ENCODE measurements at regions not wholly inside any gene's neighbourhood (a gene's known extent, or its start where the extent isn't known, plus 50 kb on each side); places are given as distances from the start of the nearest gene placed in this dataset.

- Mint-ChIP-seq H3K27ac (ENCODE audit: unreplicated experiment) (peak overlapping the region; percentile 9), H3K27me3 (ENCODE audit: unreplicated experiment) (peaks cover 1% of the 10 kb centered on the region)
- no peak for TF ChIP-seq CTCF (IDR thresholded peaks at IDR 0.05; ENCODE audit: partially characterized antibody, unreplicated experiment)
Observed at GRCh38 chr2:166765141-166765540, 123.1 kb upstream of the XIRP2 start.

GRCh38 chr2:166764702-166765101, 123.6 kb upstream of the XIRP2 start:
- Mint-ChIP-seq H3K36me3 (ENCODE audit: unreplicated experiment) (peaks cover 3% of the 10 kb centered on the region), H3K27ac (ENCODE audit: unreplicated experiment) (no peak overlapping the region), H3K27me3 (ENCODE audit: unreplicated experiment) (peaks cover 1% of the 10 kb centered on the region), H3K4me3 (ENCODE audit: unreplicated experiment) (no peak overlapping the region), H3K9me3 (ENCODE audit: unreplicated experiment) (no peaks in the 10 kb centered on the region), H3K4me1 (ENCODE audit: low read depth, unreplicated experiment) (peaks cover 6% of the 10 kb centered on the region)
- DNase-seq, result no peak
- TF ChIP-seq CTCF (IDR thresholded peaks at IDR 0.05; ENCODE audit: partially characterized antibody, unreplicated experiment), result no peak

More at GRCh38 chr2:166765141-166765540, 123.1 kb upstream of the XIRP2 start:
- H3K4me3 Mint-ChIP-seq (ENCODE audit: unreplicated experiment), result no peak overlapping the region
- peaks cover 3% of the 10 kb centered on the region for H3K36me3 Mint-ChIP-seq (ENCODE audit: unreplicated experiment)
- H3K4me1 Mint-ChIP-seq (ENCODE audit: low read depth, unreplicated experiment), result peaks cover 6% of the 10 kb centered on the region
- H3K9me3 Mint-ChIP-seq (ENCODE audit: unreplicated experiment), result no peaks in the 10 kb centered on the region
- no peak for DNase-seq

- TF ChIP-seq CTCF (IDR thresholded peaks at IDR 0.05; ENCODE audit: partially characterized antibody, unreplicated experiment), result no peak
- no peak for DNase-seq
- peaks cover 6% of the 10 kb centered on the region for H3K4me1 Mint-ChIP-seq (ENCODE audit: low read depth, unreplicated experiment)
- no peaks in the 10 kb centered on the region for H3K27me3 Mint-ChIP-seq (ENCODE audit: unreplicated experiment)
- no peaks in the 10 kb centered on the region for H3K9me3 Mint-ChIP-seq (ENCODE audit: unreplicated experiment)
- no peak overlapping the region for H3K4me3 Mint-ChIP-seq (ENCODE audit: unreplicated experiment)
- no peak overlapping the region for H3K27ac Mint-ChIP-seq (ENCODE audit: unreplicated experiment)
- H3K36me3 Mint-ChIP-seq (ENCODE audit: unreplicated experiment), result no peaks in the 10 kb centered on the region
Observed at GRCh38 chr2:166764216-166764615, 124.1 kb upstream of the XIRP2 start.

GRCh38 chr2:166762746-166763145, 125.5 kb upstream of the XIRP2 start:
- H3K4me1 Mint-ChIP-seq (ENCODE audit: low read depth, unreplicated experiment), result peaks cover 6% of the 10 kb centered on the region

GRCh38 chr2:166758956-166759355, 129.3 kb upstream of the XIRP2 start:
- Mint-ChIP-seq H3K9me3 (ENCODE audit: unreplicated experiment) (peaks cover 2% of the 10 kb centered on the region), H3K27ac (ENCODE audit: unreplicated experiment) (no peak overlapping the region), H3K4me3 (ENCODE audit: unreplicated experiment) (no peak overlapping the region), H3K36me3 (ENCODE audit: unreplicated experiment) (no peaks in the 10 kb centered on the region), H3K4me1 (ENCODE audit: low read depth, unreplicated experiment) (peaks cover 13% of the 10 kb centered on the region), H3K27me3 (ENCODE audit: unreplicated experiment) (no peaks in the 10 kb centered on the region)
- no peak for TF ChIP-seq CTCF (IDR thresholded peaks at IDR 0.05; ENCODE audit: partially characterized antibody, unreplicated experiment)
- DNase-seq, result no peak

More at GRCh38 chr2:166762746-166763145, 125.5 kb upstream of the XIRP2 start:
- Mint-ChIP-seq H3K36me3 (ENCODE audit: unreplicated experiment) (no peaks in the 10 kb centered on the region), H3K27me3 (ENCODE audit: unreplicated experiment) (no peaks in the 10 kb centered on the region), H3K27ac (ENCODE audit: unreplicated experiment) (no peak overlapping the region), H3K4me3 (ENCODE audit: unreplicated experiment) (no peak overlapping the region), H3K9me3 (ENCODE audit: unreplicated experiment) (peaks cover 2% of the 10 kb centered on the region)
- no peak for DNase-seq
- TF ChIP-seq CTCF (IDR thresholded peaks at IDR 0.05; ENCODE audit: partially characterized antibody, unreplicated experiment), result no peak
